Naive B cell (primary cell): ENCODE measurements at regions not wholly inside any gene's neighbourhood (a gene's known extent, or its start where the extent isn't known, plus 50 kb on each side); places are given as distances from the start of the nearest gene placed in this dataset.
"Not testable (repeated sequence)": the region's sequence is repeated elsewhere in the genome, so short reads cannot be mapped to it uniquely, and the experiment has no call there.

Source experiments
- ATAC-seq, 2 donors: fragments of 150-1000 bp; cut with Tn5 transposase; 2 replicates each; pipeline ENCODE4 v1.10.0; 2021; ENCODE audit warnings: low read depth in 2 of 2, mild to moderate bottlenecking in 2 of 2, moderate library complexity in 2 of 2
- DNase-seq: peaks from one replicate; pipeline ENCODE4 v3.0.0; 2022
- H3K27ac Mint-ChIP-seq, 6 donors: one replicate each; pipeline ENCODE4 v1.8.0; 2020 to 2022; ENCODE audit warnings: mild to moderate bottlenecking in 6 of 6, mixed read lengths in 6 of 6, moderate library complexity in 5 of 6, inconsistent platforms in 2 of 6
- H3K27me3 Mint-ChIP-seq, 3 donors: one replicate each; pipeline ENCODE4 v1.8.0; 2021 to 2022; ENCODE audit warnings: mixed read lengths in 3 of 3, mild to moderate bottlenecking in 1 of 3
- H3K36me3 Mint-ChIP-seq, 2 donors: one replicate each; pipeline ENCODE4 v1.8.0; 2020 to 2022; ENCODE audit warnings: mixed read lengths in 2 of 2, inconsistent platforms in 1 of 2, mild to moderate bottlenecking in 1 of 2
- H3K4me1 Mint-ChIP-seq, 3 donors: one replicate each; pipeline ENCODE4 v1.8.0; 2020 to 2022; ENCODE audit warnings: mixed read lengths in 3 of 3, inconsistent platforms in 1 of 3, mild to moderate bottlenecking in 1 of 3, moderate library complexity in 1 of 3
- H3K4me3 Mint-ChIP-seq, 8 donors: one replicate each; pipeline ENCODE4 v1.8.0; 2020 to 2022; ENCODE audit warnings: mild to moderate bottlenecking in 8 of 8, mixed read lengths in 8 of 8, moderate library complexity in 8 of 8, inconsistent platforms in 2 of 8
- H3K9me3 Mint-ChIP-seq, 7 donors: one replicate each; pipeline ENCODE4 v1.8.0; 2020 to 2022; ENCODE audit warnings: mixed read lengths in 7 of 7, mild to moderate bottlenecking in 5 of 7, inconsistent platforms in 2 of 7, moderate library complexity in 1 of 7

- H3K9me3 Mint-ChIP-seq, result no peaks in the 10 kb centered on the region
- no peak overlapping the region for H3K4me3 Mint-ChIP-seq
- ATAC-seq (no peak), DNase-seq (no peak)
- no peak overlapping the region for H3K27ac Mint-ChIP-seq
- H3K27me3 Mint-ChIP-seq, result no peaks in the 10 kb centered on the region
- H3K36me3 Mint-ChIP-seq, result no peaks in the 10 kb centered on the region
- H3K4me1 Mint-ChIP-seq, result peaks cover 0 to 2% (median 0%) of the 10 kb centered on the region in 3 donors
Measured at GRCh38 chr3:139119331-139120025, 74.8 kb upstream of the PRR23C start.

DNA sequence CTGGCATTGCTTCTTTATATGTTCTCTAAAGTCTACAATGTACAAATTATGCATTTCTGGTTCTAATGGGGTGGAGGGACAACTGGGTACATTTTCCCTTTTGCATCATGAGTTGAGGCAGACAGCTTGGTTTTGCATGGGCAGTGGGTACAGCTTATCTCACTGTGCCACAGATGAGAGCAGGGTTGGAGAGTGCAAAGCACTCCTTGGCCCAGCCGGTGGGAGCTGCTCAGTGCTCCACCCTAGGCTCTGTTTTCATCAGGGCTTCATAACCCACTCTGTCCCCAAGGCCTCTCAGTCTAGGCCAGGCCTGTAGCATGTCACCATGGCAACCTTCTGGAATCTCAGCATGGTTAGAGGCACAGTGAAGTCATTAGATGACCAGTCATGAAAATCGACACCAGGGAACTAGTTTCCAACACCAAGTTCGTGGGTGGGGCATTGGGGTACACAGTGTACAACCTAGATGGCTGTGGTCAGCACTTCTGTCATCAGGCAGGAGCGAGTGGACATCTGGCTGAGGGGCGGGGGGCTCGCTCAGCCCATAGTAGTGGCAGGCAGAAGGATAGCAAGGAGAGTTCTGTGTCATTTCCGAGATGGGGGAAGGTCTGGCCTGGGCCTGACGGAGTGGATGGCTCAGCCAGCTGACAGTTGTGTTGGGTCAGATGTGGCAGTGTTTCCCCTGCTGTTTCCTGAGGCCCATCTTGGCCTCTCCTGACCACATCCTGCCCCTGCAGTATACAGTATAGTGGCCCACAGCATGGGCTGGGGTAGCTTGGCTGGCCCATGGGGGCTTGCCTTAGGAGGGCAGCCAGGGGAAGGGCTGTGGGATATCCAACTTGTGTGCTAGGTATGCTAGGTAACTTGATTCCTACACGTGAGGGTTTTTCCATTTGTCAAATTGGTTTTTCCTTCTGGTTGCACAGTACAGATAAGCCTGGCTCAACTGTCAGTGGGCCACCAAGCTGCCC lies 75.7 kb upstream of the PRR23C start:
- DNase-seq (no peak), ATAC-seq (no peak)
- Mint-ChIP-seq H3K4me1 (peaks cover 0 to 2% (median 0%) of the 10 kb centered on the region in 3 donors), H3K36me3 (no peaks in the 10 kb centered on the region), H3K4me3 (no peak overlapping the region), H3K9me3 (no peaks in the 10 kb centered on the region), H3K27me3 (no peaks in the 10 kb centered on the region), H3K27ac (no peak overlapping the region)

- Mint-ChIP-seq H3K4me1 (peaks cover 0 to 2% (median 0%) of the 10 kb centered on the region in 3 donors), H3K27me3 (no peaks in the 10 kb centered on the region), H3K9me3 (no peaks in the 10 kb centered on the region), H3K4me3 (no peak overlapping the region), H3K36me3 (no peaks in the 10 kb centered on the region), H3K27ac (no peak overlapping the region)
- DNase-seq (no peak), ATAC-seq (no peak)
Measured at GRCh38 chr3:139121513-139122220, 77.0 kb upstream of the PRR23C start.

GRCh38 chr3:139122221-139122581 lies 77.5 kb upstream of the PRR23C start:
- Mint-ChIP-seq H3K4me1 (peaks cover 0 to 2% (median 0%) of the 10 kb centered on the region in 3 donors), H3K27ac (no peak overlapping the region), H3K4me3 (no peak overlapping the region), H3K36me3 (no peaks in the 10 kb centered on the region), H3K27me3 (no peaks in the 10 kb centered on the region), H3K9me3 (no peaks in the 10 kb centered on the region)
- DNase-seq (no peak), ATAC-seq (no peak)

- Mint-ChIP-seq H3K4me3 (no peak overlapping the region), H3K4me1 (peaks cover 0 to 2% (median 0%) of the 10 kb centered on the region in 3 donors), H3K27ac (no peak overlapping the region), H3K9me3 (no peaks in the 10 kb centered on the region), H3K36me3 (no peaks in the 10 kb centered on the region), H3K27me3 (no peaks in the 10 kb centered on the region)
- DNase-seq, result no peak
- ATAC-seq, result no peak
Measured at GRCh38 chr3:139122612-139123011, 77.9 kb upstream of the PRR23C start.

DNA sequence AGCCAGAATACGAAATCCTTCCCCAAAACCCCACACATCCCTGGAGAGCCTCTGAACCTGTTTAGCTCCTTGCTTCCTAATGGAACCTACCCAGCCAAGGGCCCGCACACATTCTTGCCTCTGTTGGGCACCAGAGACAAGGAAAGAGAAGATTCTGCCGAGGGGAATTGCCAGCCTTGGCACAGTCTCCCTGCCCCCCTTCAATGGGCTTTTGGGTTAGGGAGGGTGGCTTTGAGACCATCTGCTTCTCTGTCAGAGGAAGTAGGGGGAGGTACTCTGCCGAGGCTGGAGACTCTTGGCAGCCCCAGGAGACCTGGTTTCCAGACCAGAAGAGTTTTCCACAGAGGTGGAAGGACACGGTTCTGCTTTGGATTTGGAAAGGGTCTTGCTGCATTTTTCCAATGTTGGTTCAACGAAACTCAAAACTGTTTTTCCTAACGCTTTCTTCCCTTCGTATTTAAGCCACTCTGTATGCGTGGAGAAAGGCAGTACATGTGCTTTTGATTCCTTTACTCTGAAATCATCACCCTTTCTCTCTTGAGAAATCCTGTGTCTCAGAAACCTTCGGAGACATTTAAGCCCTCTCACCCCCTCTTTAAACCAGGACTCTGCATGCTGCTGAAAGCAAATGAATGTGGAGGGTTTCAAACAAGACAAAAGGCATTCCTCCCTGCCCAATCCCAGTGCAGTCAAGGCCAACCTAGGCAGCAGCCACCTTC lies 78.8 kb upstream of the PRR23C start:
- no peak overlapping the region for H3K4me3 Mint-ChIP-seq
- ATAC-seq (no peak), DNase-seq (no peak)
- H3K9me3 Mint-ChIP-seq, result peaks cover 0 to 2% (median 0%) of the 10 kb centered on the region in 7 donors
- no peaks in the 10 kb centered on the region for H3K36me3 Mint-ChIP-seq
- H3K4me1 Mint-ChIP-seq, result peaks cover 0 to 2% (median 0%) of the 10 kb centered on the region in 3 donors
- no peak overlapping the region for H3K27ac Mint-ChIP-seq
- peaks cover 0 to 4% (median 3%) of the 10 kb centered on the region in 3 donors for H3K27me3 Mint-ChIP-seq

DNA sequence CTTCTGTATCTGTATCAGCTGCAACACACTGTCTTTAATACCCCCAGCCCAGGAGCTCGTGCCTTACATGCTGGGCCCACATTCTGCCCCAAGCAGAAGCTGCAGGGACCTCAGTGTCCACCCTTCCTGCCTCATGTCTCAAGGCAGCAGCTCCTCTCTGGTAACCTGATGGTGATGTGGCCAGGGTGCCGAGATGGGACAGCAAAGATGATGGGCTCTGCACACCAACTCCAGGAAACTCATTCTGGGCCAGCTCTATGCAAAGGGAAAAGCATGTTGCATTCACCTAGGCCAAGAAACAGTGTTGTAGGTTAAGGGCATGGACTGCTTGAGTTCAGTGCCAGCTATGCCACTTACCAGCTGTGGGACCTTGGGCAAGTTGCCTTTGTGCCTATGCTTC lies 79.5 kb upstream of the PRR23C start:
- H3K4me3 Mint-ChIP-seq, result no peak overlapping the region
- H3K36me3 Mint-ChIP-seq, result no peaks in the 10 kb centered on the region
- peaks cover 0 to 2% (median 0%) of the 10 kb centered on the region in 3 donors for H3K4me1 Mint-ChIP-seq

DNA sequence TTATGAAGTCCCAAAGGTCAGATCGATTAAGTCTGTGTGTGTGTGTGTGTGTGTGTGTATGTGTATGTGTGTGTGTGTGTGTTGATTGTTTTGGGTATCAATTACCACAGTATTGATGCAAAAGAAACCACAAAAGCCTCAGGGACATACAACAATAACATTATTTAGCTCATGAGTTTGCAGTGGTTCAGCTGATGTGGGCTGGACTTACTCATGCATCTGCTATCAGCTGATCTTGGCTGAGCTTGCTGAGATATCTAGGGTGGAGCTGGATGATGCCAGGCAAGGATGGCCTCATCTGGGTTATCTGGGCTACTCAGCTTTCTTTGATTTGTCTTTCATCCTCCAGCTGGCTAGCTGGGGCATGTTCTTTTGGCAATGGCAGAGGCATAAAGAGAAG lies 82.4 kb upstream of the PRR23C start:
- Mint-ChIP-seq H3K4me3 (no peak overlapping the region), H3K27me3 (peaks cover 0 to 10% (median 5%) of the 10 kb centered on the region in 3 donors), H3K4me1 (no peaks in the 10 kb centered on the region), H3K36me3 (no peaks in the 10 kb centered on the region), H3K27ac (no peak overlapping the region), H3K9me3 (peaks cover 0 to 9% (median 0%) of the 10 kb centered on the region in 7 donors)
- DNase-seq, result no peak
- ATAC-seq, result no peak

More for the DNA sequence above, 79.5 kb upstream of the PRR23C start:
- Mint-ChIP-seq H3K27ac (no peak overlapping the region), H3K9me3 (peaks cover 0 to 9% (median 0%) of the 10 kb centered on the region in 7 donors), H3K27me3 (peaks cover 0 to 10% (median 5%) of the 10 kb centered on the region in 3 donors)
- ATAC-seq, result no peak
- no peak for DNase-seq

- not testable (repeated sequence) for ATAC-seq, H3K4me3 Mint-ChIP-seq, H3K36me3 Mint-ChIP-seq, DNase-seq, H3K27me3 Mint-ChIP-seq, H3K27ac Mint-ChIP-seq, H3K4me1 Mint-ChIP-seq, H3K9me3 Mint-ChIP-seq
Measured at GRCh38 chr3:139127629-139128028, 82.9 kb upstream of the PRR23C start.

GRCh38 chr3:139128803-139129202 lies 84.1 kb upstream of the PRR23C start:
- H3K27ac Mint-ChIP-seq, result no peak overlapping the region
- peaks cover 0 to 9% (median 0%) of the 10 kb centered on the region in 7 donors for H3K9me3 Mint-ChIP-seq
- H3K27me3 Mint-ChIP-seq, result peaks cover 0 to 10% (median 9%) of the 10 kb centered on the region in 3 donors
- no peaks in the 10 kb centered on the region for H3K4me1 Mint-ChIP-seq
- no peak overlapping the region for H3K4me3 Mint-ChIP-seq
- no peak for DNase-seq
- ATAC-seq, result no peak
- no peaks in the 10 kb centered on the region for H3K36me3 Mint-ChIP-seq

- H3K4me3 Mint-ChIP-seq, result no peak overlapping the region
- H3K27me3 Mint-ChIP-seq, result peaks cover 0 to 10% (median 9%) of the 10 kb centered on the region in 3 donors
- no peaks in the 10 kb centered on the region for H3K4me1 Mint-ChIP-seq
- H3K27ac Mint-ChIP-seq, result no peak overlapping the region
- DNase-seq (no peak), ATAC-seq (no peak)
- peaks cover 0 to 9% (median 0%) of the 10 kb centered on the region in 7 donors for H3K9me3 Mint-ChIP-seq
- no peaks in the 10 kb centered on the region for H3K36me3 Mint-ChIP-seq
Measured at GRCh38 chr3:139129892-139130291, 85.2 kb upstream of the PRR23C start.

- no peaks in the 10 kb centered on the region for H3K4me1 Mint-ChIP-seq
- no peak overlapping the region for H3K27ac Mint-ChIP-seq
- no peaks in the 10 kb centered on the region for H3K36me3 Mint-ChIP-seq
- no peak overlapping the region for H3K4me3 Mint-ChIP-seq
- ATAC-seq (no peak), DNase-seq (no peak)
- peaks cover 0 to 9% (median 0%) of the 10 kb centered on the region in 7 donors for H3K9me3 Mint-ChIP-seq
- peaks cover 0 to 10% (median 9%) of the 10 kb centered on the region in 3 donors for H3K27me3 Mint-ChIP-seq
Measured at GRCh38 chr3:139130390-139131140, 85.9 kb upstream of the PRR23C start.
